AG10803 (cell line): ENCODE measurements at regions not wholly inside any gene's neighbourhood (a gene's known extent, or its start where the extent isn't known, plus 50 kb on each side); places are given as distances from the start of the nearest gene placed in this dataset.

Source experiments
- DNase-seq: peaks from one replicate; pipeline ENCODE4 v3.0.0; 2010; ENCODE audit warnings: low read depth
- H3K4me3 ChIP-seq: 2 replicates; pipeline ENCODE4 v1.5.1; 2011; ENCODE audit warnings: mild to moderate bottlenecking, low read length, control low read depth
- CTCF ChIP-seq: conservative IDR thresholded peaks from 2 replicates; pipeline ENCODE4 v1.5.1; 2011; ENCODE audit warnings: mild to moderate bottlenecking, low read length, control low read depth, inconsistent platforms

GRCh38 chr3:10715886-10716285, 100.1 kb upstream of the SLC6A11 start:
- no peak for TF ChIP-seq CTCF
- no peak for DNase-seq
- H3K4me3 ChIP-seq: no peak overlapping the region

- no peak for TF ChIP-seq CTCF
- no peak overlapping the region for H3K4me3 ChIP-seq
- no peak for DNase-seq
Measured at GRCh38 chr3:10716964-10717363, 99.1 kb upstream of the SLC6A11 start.

- TF ChIP-seq CTCF: no peak
- DNase-seq: no peak
- H3K4me3 ChIP-seq: no peak overlapping the region
Measured at GRCh38 chr3:10717756-10718155, 98.3 kb upstream of the SLC6A11 start.

GRCh38 chr3:10721101-10721500, 94.9 kb upstream of the SLC6A11 start:
- no peak for DNase-seq
- no peak overlapping the region for H3K4me3 ChIP-seq
- TF ChIP-seq CTCF: no peak

GRCh38 chr3:10722911-10723310, 93.1 kb upstream of the SLC6A11 start:
- TF ChIP-seq CTCF: no peak
- H3K4me3 ChIP-seq: no peak overlapping the region
- no peak for DNase-seq

GRCh38 chr3:10723991-10724390, 92.0 kb upstream of the SLC6A11 start:
- TF ChIP-seq CTCF: no peak
- no peak overlapping the region for H3K4me3 ChIP-seq
- no peak for DNase-seq

- TF ChIP-seq CTCF: no peak
- no peak for DNase-seq
- no peak overlapping the region for H3K4me3 ChIP-seq
Measured at GRCh38 chr3:10725067-10725466, 91.0 kb upstream of the SLC6A11 start.
